MM.1S (cell line): ENCODE measurements at regions not wholly inside any gene's neighbourhood (a gene's known extent, or its start where the extent isn't known, plus 50 kb on each side); places are given as distances from the start of the nearest gene placed in this dataset.
"Not testable (repeated sequence)": the region's sequence is repeated elsewhere in the genome, so short reads cannot be mapped to it uniquely, and the experiment has no call there.

Experiments
- DNase-seq: peaks from one replicate; pipeline ENCODE4 v3.0.0-alpha.2; 2015
- H2AFZ ChIP-seq: fragments of 300-600 bp; sonication (generic); 2 replicates; pipeline ENCODE4 v1.6.0; 2016; ENCODE audit warnings: antibody characterized with exemption, low read length
- H3F3A ChIP-seq: fragments of 300-600 bp; sonication (generic); 2 replicates; pipeline ENCODE4 v1.6.1; 2016; ENCODE audit warnings: mild to moderate bottlenecking, antibody characterized with exemption, low read length, moderate library complexity, mixed read lengths; ENCODE audit not compliant: insufficient read depth
- H3K27ac ChIP-seq: fragments of 300-600 bp; sonication (generic); 2 replicates; pipeline ENCODE4 v1.5.1; 2016; ENCODE audit warnings: mild to moderate bottlenecking, low read length
- H3K27me3 ChIP-seq: fragments of 300-600 bp; sonication (generic); replicated peaks from 2 replicates; pipeline ENCODE4 v1.6.0; 2016; ENCODE audit warnings: low read length; ENCODE audit not compliant: insufficient read depth
- H3K36me3 ChIP-seq: fragments of 300-600 bp; sonication (generic); replicated peaks from 2 replicates; pipeline ENCODE4 v1.6.1; 2016; ENCODE audit warnings: mild to moderate bottlenecking, low read length, mixed read lengths; ENCODE audit not compliant: insufficient read depth
- H3K4me1 ChIP-seq: fragments of 300-600 bp; sonication (generic); 2 replicates; pipeline ENCODE4 v1.6.1; 2016; ENCODE audit warnings: low read length, mixed read lengths
- H3K4me2 ChIP-seq: fragments of 300-600 bp; sonication (generic); 2 replicates; pipeline ENCODE4 v1.6.0; 2016; ENCODE audit warnings: low read depth, low read length
- H3K4me3 ChIP-seq: fragments of 300-600 bp; sonication (generic); 2 replicates; pipeline ENCODE4 v1.5.1; 2016; ENCODE audit warnings: low read length, mixed read lengths
- H3K79me2 ChIP-seq: fragments of 300-600 bp; sonication (generic); 2 replicates; pipeline ENCODE4 v1.6.1; 2016; ENCODE audit warnings: mixed run types, low read length, mixed read lengths
- H3K9ac ChIP-seq: fragments of 300-600 bp; sonication (generic); 2 replicates; pipeline ENCODE4 v1.6.1; 2016; ENCODE audit warnings: low read length, mixed read lengths
- H3K9me2 ChIP-seq: fragments of 300-600 bp; sonication (generic); replicated peaks from 2 replicates; pipeline ENCODE4 v1.6.1; 2016; ENCODE audit warnings: mild to moderate bottlenecking, low read length, mixed read lengths; ENCODE audit not compliant: insufficient read depth
- H3K9me3 ChIP-seq: fragments of 300-600 bp; sonication (generic); replicated peaks from 2 replicates; pipeline ENCODE4 v1.6.1; 2016; ENCODE audit warnings: mild to moderate bottlenecking, low read length, mixed read lengths; ENCODE audit not compliant: insufficient read depth
- H4K20me1 ChIP-seq: fragments of 300-600 bp; sonication (generic); 2 replicates; pipeline ENCODE4 v1.6.1; 2016; ENCODE audit warnings: mild to moderate bottlenecking, low read length, moderate library complexity, mixed read lengths; ENCODE audit not compliant: insufficient read depth
- CTCF ChIP-seq: fragments of 300-600 bp; sonication (generic); IDR thresholded peaks from 2 replicates; pipeline ENCODE4 v1.5.1; 2016; ENCODE audit warnings: antibody characterized with exemption, low read length, mixed read lengths
- EZH2 ChIP-seq: fragments of 300-600 bp; sonication (generic); optimal IDR thresholded peaks from 2 replicates; pipeline ENCODE3; 2017; ENCODE audit warnings: low read depth, mild to moderate bottlenecking, antibody characterized with exemption, low read length, mixed read lengths
- EZH2phosphoT487 ChIP-seq: fragments of 300-600 bp; sonication (generic); IDR thresholded peaks from 2 replicates; pipeline ENCODE4 v1.6.1; 2018; ENCODE audit warnings: antibody characterized with exemption, low read length

GRCh38 chr3:550471-550870, 353.9 kb downstream of the CHL1 start:
- no peak overlapping the region for H2AFZ ChIP-seq
- no peak overlapping the region for H3K27ac ChIP-seq
- no peaks in the 10 kb centered on the region for H3K9me2 ChIP-seq
- no peak for DNase-seq
- TF ChIP-seq EZH2 (no peak), CTCF (no peak), EZH2phosphoT487 (no peak)
- no peaks in the 10 kb centered on the region for H3K79me2 ChIP-seq
- H3K4me1 ChIP-seq, result no peaks in the 10 kb centered on the region
- H3K36me3 ChIP-seq, result no peaks in the 10 kb centered on the region
- no peak overlapping the region for H3K9ac ChIP-seq
- no peaks in the 10 kb centered on the region for H3K27me3 ChIP-seq
- no peak overlapping the region for H3K4me2 ChIP-seq
- H3K9me3 ChIP-seq, result no peaks in the 10 kb centered on the region
- no peaks in the 10 kb centered on the region for H3F3A ChIP-seq
- no peaks in the 10 kb centered on the region for H4K20me1 ChIP-seq
- no peak overlapping the region for H3K4me3 ChIP-seq

GRCh38 chr3:557972-558371, 361.4 kb downstream of the CHL1 start:
- TF ChIP-seq EZH2phosphoT487 (no peak), CTCF (no peak), EZH2 (no peak)
- DNase-seq, result peak; percentile 55
- Histone ChIP-seq H3K27ac (peak overlapping the region; percentile 78), H3K9me2 (no peaks in the 10 kb centered on the region), H3K4me3 (no peak overlapping the region; the same call in 1 of the 2 replicates), H3F3A (peaks cover 3% of the 10 kb centered on the region; the same call in 1 of the 2 replicates), H3K4me2 (peak overlapping the region; percentile 62), H3K79me2 (no peaks in the 10 kb centered on the region), H3K36me3 (no peaks in the 10 kb centered on the region), H3K9me3 (no peaks in the 10 kb centered on the region), H2AFZ (0 out of 2 replicates have a peak overlapping the region, but pooled peaks have one; percentile 48), H3K4me1 (peaks cover 17% of the 10 kb centered on the region), H3K27me3 (no peaks in the 10 kb centered on the region), H4K20me1 (no peaks in the 10 kb centered on the region), H3K9ac (no peak overlapping the region; the same call in 1 of the 2 replicates)

GRCh38 chr3:567488-568185, 371.1 kb downstream of the CHL1 start:
- no peaks in the 10 kb centered on the region for H3K9me3 ChIP-seq
- no peaks in the 10 kb centered on the region for H3K9me2 ChIP-seq
- H3K4me3 ChIP-seq, result no peak overlapping the region
- no peak overlapping the region for H2AFZ ChIP-seq
- H3K27me3 ChIP-seq, result no peaks in the 10 kb centered on the region
- no peak overlapping the region for H3K4me2 ChIP-seq
- no peaks in the 10 kb centered on the region for H3K36me3 ChIP-seq
- no peaks in the 10 kb centered on the region for H4K20me1 ChIP-seq
- H3K4me1 ChIP-seq, result no peaks in the 10 kb centered on the region
- H3K79me2 ChIP-seq, result no peaks in the 10 kb centered on the region
- H3K27ac ChIP-seq, result no peak overlapping the region
- DNase-seq, result no peak
- H3K9ac ChIP-seq, result no peak overlapping the region
- no peak for TF ChIP-seq CTCF
- TF ChIP-seq EZH2, result no peak
- H3F3A ChIP-seq, result no peaks in the 10 kb centered on the region

- H3K9me2 ChIP-seq, H3F3A ChIP-seq, H3K27ac ChIP-seq, H3K4me2 ChIP-seq, H3K79me2 ChIP-seq, H3K9me3 ChIP-seq, H4K20me1 ChIP-seq, H3K36me3 ChIP-seq, DNase-seq, H2AFZ ChIP-seq, H3K9ac ChIP-seq, H3K4me1 ChIP-seq, H3K4me3 ChIP-seq, H3K27me3 ChIP-seq: not testable (repeated sequence)
Observed at GRCh38 chr3:579529-579928, 383.0 kb downstream of the CHL1 start.

- not testable (repeated sequence) for H3K9me3 ChIP-seq, H3K4me2 ChIP-seq, H3K36me3 ChIP-seq, H3K4me1 ChIP-seq, H3K27ac ChIP-seq, H3K9me2 ChIP-seq, H3K27me3 ChIP-seq, H3F3A ChIP-seq, DNase-seq, H3K79me2 ChIP-seq, H2AFZ ChIP-seq, H3K4me3 ChIP-seq, H3K9ac ChIP-seq, H4K20me1 ChIP-seq
Observed at GRCh38 chr3:589066-589465, 392.5 kb downstream of the CHL1 start.
